Naive B cell (primary cell): ENCODE measurements at regions not wholly inside any gene's neighbourhood (a gene's known extent, or its start where the extent isn't known, plus 50 kb on each side); places are given as distances from the start of the nearest gene placed in this dataset.
A peak's percentile ranks its signal among the peaks of the same experiment; 100 is the strongest.
"Not testable (repeated sequence)": the region's sequence is repeated elsewhere in the genome, so short reads cannot be mapped to it uniquely, and the experiment has no call there.

ENCODE experiments used
- ATAC-seq, 2 donors: fragments of 150-1000 bp; cut with Tn5 transposase; 2 replicates each; pipeline ENCODE4 v1.10.0; 2021; ENCODE audit warnings: low read depth in 2 of 2, mild to moderate bottlenecking in 2 of 2, moderate library complexity in 2 of 2
- DNase-seq: peaks from one replicate; pipeline ENCODE4 v3.0.0; 2022
- H3K27ac Mint-ChIP-seq, 6 donors: one replicate each; pipeline ENCODE4 v1.8.0; 2020 to 2022; ENCODE audit warnings: mild to moderate bottlenecking in 6 of 6, mixed read lengths in 6 of 6, moderate library complexity in 5 of 6, inconsistent platforms in 2 of 6
- H3K27me3 Mint-ChIP-seq, 3 donors: one replicate each; pipeline ENCODE4 v1.8.0; 2021 to 2022; ENCODE audit warnings: mixed read lengths in 3 of 3, mild to moderate bottlenecking in 1 of 3
- H3K36me3 Mint-ChIP-seq, 2 donors: one replicate each; pipeline ENCODE4 v1.8.0; 2020 to 2022; ENCODE audit warnings: mixed read lengths in 2 of 2, inconsistent platforms in 1 of 2, mild to moderate bottlenecking in 1 of 2
- H3K4me1 Mint-ChIP-seq, 3 donors: one replicate each; pipeline ENCODE4 v1.8.0; 2020 to 2022; ENCODE audit warnings: mixed read lengths in 3 of 3, inconsistent platforms in 1 of 3, mild to moderate bottlenecking in 1 of 3, moderate library complexity in 1 of 3
- H3K4me3 Mint-ChIP-seq, 8 donors: one replicate each; pipeline ENCODE4 v1.8.0; 2020 to 2022; ENCODE audit warnings: mild to moderate bottlenecking in 8 of 8, mixed read lengths in 8 of 8, moderate library complexity in 8 of 8, inconsistent platforms in 2 of 8
- H3K9me3 Mint-ChIP-seq, 7 donors: one replicate each; pipeline ENCODE4 v1.8.0; 2020 to 2022; ENCODE audit warnings: mixed read lengths in 7 of 7, mild to moderate bottlenecking in 5 of 7, inconsistent platforms in 2 of 7, moderate library complexity in 1 of 7

GRCh38 chr2:91974401-91975129 is 2896.7 kb upstream of the TEKT4 start:
- DNase-seq (no peak), ATAC-seq (no peak)
- no peak overlapping the region for H3K4me3 Mint-ChIP-seq
- no peaks in the 10 kb centered on the region for H3K4me1 Mint-ChIP-seq
- no peaks in the 10 kb centered on the region for H3K27me3 Mint-ChIP-seq
- peaks cover 0 to 7% (median 0%) of the 10 kb centered on the region in 7 donors for H3K9me3 Mint-ChIP-seq
- no peaks in the 10 kb centered on the region for H3K36me3 Mint-ChIP-seq
- peak overlapping the region in 1 of 6 donors; percentile 38 for H3K27ac Mint-ChIP-seq

GRCh38 chr2:91975130-91975491 is 2896.1 kb upstream of the TEKT4 start:
- DNase-seq (no peak), ATAC-seq (no peak)
- Mint-ChIP-seq H3K4me3 (no peak overlapping the region), H3K4me1 (no peaks in the 10 kb centered on the region), H3K9me3 (peaks cover 0 to 7% (median 0%) of the 10 kb centered on the region in 7 donors), H3K27ac (no peak overlapping the region), H3K36me3 (no peaks in the 10 kb centered on the region), H3K27me3 (no peaks in the 10 kb centered on the region)

- not testable (repeated sequence) for ATAC-seq, H3K36me3 Mint-ChIP-seq, H3K27ac Mint-ChIP-seq, H3K9me3 Mint-ChIP-seq, H3K27me3 Mint-ChIP-seq, DNase-seq, H3K4me1 Mint-ChIP-seq
- H3K4me3 Mint-ChIP-seq = peak overlapping the region in 1 of 8 donors; percentile 81
These were observed 2890.1 kb upstream of the TEKT4 start for GRCh38 chr2:91981016-91981668.

GRCh38 chr2:91981669-91982020 is 2889.6 kb upstream of the TEKT4 start:
- not testable (repeated sequence) for H3K4me1 Mint-ChIP-seq, H3K9me3 Mint-ChIP-seq, ATAC-seq

GRCh38 chr2:91982217-91982616 is 2889.0 kb upstream of the TEKT4 start:
- H3K27me3 Mint-ChIP-seq, H3K9me3 Mint-ChIP-seq, H3K4me1 Mint-ChIP-seq, H3K27ac Mint-ChIP-seq, DNase-seq, H3K36me3 Mint-ChIP-seq, ATAC-seq, H3K4me3 Mint-ChIP-seq: not testable (repeated sequence)

More at GRCh38 chr2:91981669-91982020, 2889.6 kb upstream of the TEKT4 start:
- H3K36me3 Mint-ChIP-seq, H3K27ac Mint-ChIP-seq, DNase-seq, H3K4me3 Mint-ChIP-seq, H3K27me3 Mint-ChIP-seq: not testable (repeated sequence)

- H3K36me3 Mint-ChIP-seq, H3K9me3 Mint-ChIP-seq, H3K4me3 Mint-ChIP-seq, DNase-seq, H3K27me3 Mint-ChIP-seq, H3K27ac Mint-ChIP-seq, H3K4me1 Mint-ChIP-seq, ATAC-seq: not testable (repeated sequence)
These were observed 2888.0 kb upstream of the TEKT4 start for GRCh38 chr2:91983257-91983656.

- not testable (repeated sequence) for H3K27ac Mint-ChIP-seq, H3K9me3 Mint-ChIP-seq, H3K36me3 Mint-ChIP-seq, H3K4me1 Mint-ChIP-seq, H3K27me3 Mint-ChIP-seq, DNase-seq, H3K4me3 Mint-ChIP-seq, ATAC-seq
These were observed 2887.5 kb upstream of the TEKT4 start for GRCh38 chr2:91983696-91984095.

- not testable (repeated sequence) for H3K4me3 Mint-ChIP-seq, H3K27ac Mint-ChIP-seq, ATAC-seq, H3K4me1 Mint-ChIP-seq, H3K9me3 Mint-ChIP-seq, H3K27me3 Mint-ChIP-seq, DNase-seq, H3K36me3 Mint-ChIP-seq
These were observed 2887.1 kb upstream of the TEKT4 start for GRCh38 chr2:91984107-91984506.

- H3K4me1 Mint-ChIP-seq, H3K27ac Mint-ChIP-seq, ATAC-seq, H3K4me3 Mint-ChIP-seq, H3K27me3 Mint-ChIP-seq, DNase-seq, H3K9me3 Mint-ChIP-seq, H3K36me3 Mint-ChIP-seq: not testable (repeated sequence)
These were observed 2885.7 kb upstream of the TEKT4 start for GRCh38 chr2:91985490-91985889.

GRCh38 chr2:91986893-91987292 is 2884.3 kb upstream of the TEKT4 start:
- DNase-seq, H3K4me3 Mint-ChIP-seq, H3K4me1 Mint-ChIP-seq, H3K9me3 Mint-ChIP-seq, H3K27me3 Mint-ChIP-seq, ATAC-seq, H3K36me3 Mint-ChIP-seq, H3K27ac Mint-ChIP-seq: not testable (repeated sequence)

GRCh38 chr2:91988754-91989153 is 2882.5 kb upstream of the TEKT4 start:
- H3K27ac Mint-ChIP-seq, H3K27me3 Mint-ChIP-seq, H3K9me3 Mint-ChIP-seq, H3K4me1 Mint-ChIP-seq, DNase-seq, ATAC-seq, H3K36me3 Mint-ChIP-seq, H3K4me3 Mint-ChIP-seq: not testable (repeated sequence)

GRCh38 chr2:91989781-91990180 is 2881.4 kb upstream of the TEKT4 start:
- not testable (repeated sequence) for H3K27ac Mint-ChIP-seq, H3K4me3 Mint-ChIP-seq, H3K27me3 Mint-ChIP-seq, H3K4me1 Mint-ChIP-seq, H3K9me3 Mint-ChIP-seq, DNase-seq, ATAC-seq, H3K36me3 Mint-ChIP-seq

GRCh38 chr2:92006557-92006956 is 2864.7 kb upstream of the TEKT4 start:
- not testable (repeated sequence) for H3K27me3 Mint-ChIP-seq, H3K27ac Mint-ChIP-seq, H3K4me1 Mint-ChIP-seq, H3K4me3 Mint-ChIP-seq, H3K36me3 Mint-ChIP-seq, DNase-seq, ATAC-seq, H3K9me3 Mint-ChIP-seq
